NCI-H82 treated with DMSO at 0.1 percent for 48 hours (cell line): ENCODE measurements at regions not wholly inside any gene's neighbourhood (a gene's known extent, or its start where the extent isn't known, plus 50 kb on each side); places are given as distances from the start of the nearest gene placed in this dataset.

ENCODE experiments used
- DNase-seq: peaks from one replicate; lab custom pipeline; 2025; ENCODE audit not compliant: unreplicated experiment; lab: John Stamatoyannopoulos, UW

GRCh38 chr2:238697193-238698071, 150.5 kb upstream of the TWIST2 start:
- DNase-seq: no peak

GRCh38 chr2:238698072-238698352, 149.9 kb upstream of the TWIST2 start:
- no peak for DNase-seq

GRCh38 chr2:238698451-238699306, 149.2 kb upstream of the TWIST2 start:
- no peak for DNase-seq

- DNase-seq: no peak
Measured at GRCh38 chr2:238699307-238700116, 148.4 kb upstream of the TWIST2 start.

GRCh38 chr2:238700117-238700457, 147.8 kb upstream of the TWIST2 start:
- no peak for DNase-seq

GRCh38 chr2:238700506-238701340, 147.2 kb upstream of the TWIST2 start:
- DNase-seq: no peak

- DNase-seq: no peak
Measured at GRCh38 chr2:238701341-238702206, 146.3 kb upstream of the TWIST2 start.

- DNase-seq: no peak
Measured at GRCh38 chr2:238702276-238703052, 145.4 kb upstream of the TWIST2 start.

- no peak for DNase-seq
Measured at GRCh38 chr2:238703053-238703415, 144.9 kb upstream of the TWIST2 start.

- no peak for DNase-seq
Measured at GRCh38 chr2:238703436-238703835, 144.4 kb upstream of the TWIST2 start.

GRCh38 chr2:238704471-238705225, 143.2 kb upstream of the TWIST2 start:
- no peak for DNase-seq

GRCh38 chr2:238706163-238706562, 141.7 kb upstream of the TWIST2 start:
- no peak for DNase-seq

- DNase-seq: no peak
Measured at GRCh38 chr2:238706673-238707072, 141.2 kb upstream of the TWIST2 start.

GRCh38 chr2:238709325-238710025, 138.4 kb upstream of the TWIST2 start:
- DNase-seq: no peak

- no peak for DNase-seq
Measured at GRCh38 chr2:238710032-238710735, 137.7 kb upstream of the TWIST2 start.

GRCh38 chr2:238710787-238711186, 137.1 kb upstream of the TWIST2 start:
- no peak for DNase-seq

GRCh38 chr2:238711346-238711745, 136.5 kb upstream of the TWIST2 start:
- DNase-seq: no peak
